ENCODE measurements at regions not wholly inside any gene's neighbourhood (a gene's known extent, or its start where the extent isn't known, plus 50 kb on each side); places are given as distances from the start of the nearest gene placed in this dataset.

DNA sequence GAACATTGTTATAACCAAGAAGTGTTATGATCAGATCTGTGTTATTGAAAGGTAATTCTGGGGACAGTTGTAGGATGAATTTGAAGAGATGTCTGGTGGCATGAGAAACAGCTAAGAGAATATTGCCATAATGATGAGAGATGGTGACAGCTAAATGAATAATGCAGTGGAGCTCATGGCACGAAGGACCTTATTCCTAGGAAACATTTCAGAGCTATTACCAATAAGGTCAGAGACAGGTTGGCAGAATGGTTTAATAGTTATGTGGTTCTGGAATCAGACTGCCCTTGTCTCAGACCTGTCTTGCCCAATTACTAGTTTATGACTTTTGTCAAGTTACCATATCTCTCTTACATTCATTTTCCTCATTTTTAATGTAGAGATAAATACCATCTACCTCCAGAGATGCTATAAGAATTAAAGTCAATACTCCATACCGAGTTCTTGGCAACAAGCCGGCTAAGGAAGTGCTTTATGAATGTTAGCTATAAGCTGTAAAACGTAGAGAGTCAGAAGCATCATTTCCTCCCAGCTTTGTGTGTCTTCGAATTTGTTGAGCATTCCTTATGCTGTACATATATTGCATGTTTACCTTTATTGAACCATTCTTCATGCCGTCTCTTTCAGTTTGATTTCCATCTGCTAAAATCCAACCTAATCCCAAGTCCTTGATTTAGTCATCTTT lies 73.6 kb upstream of the COL5A2 start:
- no peaks in the 10 kb centered on the region for H3K79me2 ChIP-seq (ENCODE audit: control insufficient read depth, insufficient read depth, low read length)
- H3K4me2 ChIP-seq (replicated peaks; ENCODE audit: low read depth, low read length, poor library complexity, severe bottlenecking): no peak overlapping the region
- no peak overlapping the region for H3K4me3 Mint-ChIP-seq
- H3K9me3 Mint-ChIP-seq (ENCODE audit: insufficient read depth): no peaks in the 10 kb centered on the region
- POLR2A ChIA-PET: no interaction called here
- no peaks in the 10 kb centered on the region for H4K20me1 ChIP-seq (ENCODE audit: control insufficient read depth, insufficient read depth, low read length, poor library complexity, severe bottlenecking)
- H3K4me1 ChIP-seq (ENCODE audit: control insufficient read depth in 2 of 2, insufficient read depth in 2 of 2, low read length in 2 of 2): no peaks in the 10 kb centered on the region
- DNase-seq (no peak), ATAC-seq (ENCODE audit: low read depth) (no peak)
- H3K27me3 ChIP-seq (replicated peaks in 1 of 4; ENCODE audit: control extremely low read depth in 1 of 4, control insufficient read depth in 3 of 4, insufficient read depth in 4 of 4, low read length in 3 of 4): no peaks in the 10 kb centered on the region
- H3K27me3 Mint-ChIP-seq: no peaks in the 10 kb centered on the region
- no peaks in the 10 kb centered on the region for H3K36me3 ChIP-seq (replicated peaks in 1 of 2; ENCODE audit: control extremely low read depth in 1 of 2, control insufficient read depth in 1 of 2, extremely low read depth in 1 of 2, insufficient read depth in 2 of 2, low read length in 1 of 2)
- H3K4me3 ChIP-seq (ENCODE audit: control extremely low read depth in 1 of 5, extremely low read depth in 1 of 5, insufficient read depth in 1 of 5, low read depth in 2 of 5, low read length in 4 of 5): no peak overlapping the region
- intact Hi-C loops (cut with micrococcal nuclease): no loop called here
- CTCF ChIA-PET: no interaction called here
- no peak overlapping the region for H2AFZ ChIP-seq (ENCODE audit: insufficient read depth, low read depth, low read length, poor library complexity, severe bottlenecking)
- no peak overlapping the region for H3K9ac ChIP-seq (ENCODE audit: low read length)
- H3K27ac Mint-ChIP-seq: no peak overlapping the region
- H3K9me3 ChIP-seq (ENCODE audit: control extremely low read depth in 1 of 3, control insufficient read depth in 2 of 3, insufficient read depth in 1 of 3, low read length in 2 of 3): no peaks in the 10 kb centered on the region
- H3K27ac ChIP-seq (ENCODE audit: low read length in 2 of 2): no peak overlapping the region
- no peak for TF ChIP-seq EZH2 (IDR thresholded peaks at IDR 0.05; ENCODE audit: borderline replicate concordance, insufficient read depth, low read depth, low read length, poor library complexity, severe bottlenecking)
- TF ChIP-seq, protein P1, sequence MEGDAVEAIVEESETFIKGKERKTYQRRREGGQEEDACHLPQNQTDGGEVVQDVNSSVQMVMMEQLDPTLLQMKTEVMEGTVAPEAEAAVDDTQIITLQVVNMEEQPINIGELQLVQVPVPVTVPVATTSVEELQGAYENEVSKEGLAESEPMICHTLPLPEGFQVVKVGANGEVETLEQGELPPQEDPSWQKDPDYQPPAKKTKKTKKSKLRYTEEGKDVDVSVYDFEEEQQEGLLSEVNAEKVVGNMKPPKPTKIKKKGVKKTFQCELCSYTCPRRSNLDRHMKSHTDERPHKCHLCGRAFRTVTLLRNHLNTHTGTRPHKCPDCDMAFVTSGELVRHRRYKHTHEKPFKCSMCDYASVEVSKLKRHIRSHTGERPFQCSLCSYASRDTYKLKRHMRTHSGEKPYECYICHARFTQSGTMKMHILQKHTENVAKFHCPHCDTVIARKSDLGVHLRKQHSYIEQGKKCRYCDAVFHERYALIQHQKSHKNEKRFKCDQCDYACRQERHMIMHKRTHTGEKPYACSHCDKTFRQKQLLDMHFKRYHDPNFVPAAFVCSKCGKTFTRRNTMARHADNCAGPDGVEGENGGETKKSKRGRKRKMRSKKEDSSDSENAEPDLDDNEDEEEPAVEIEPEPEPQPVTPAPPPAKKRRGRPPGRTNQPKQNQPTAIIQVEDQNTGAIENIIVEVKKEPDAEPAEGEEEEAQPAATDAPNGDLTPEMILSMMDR (IDR thresholded peaks at IDR 0.05): no peak
- WGBS (ENCODE audit: insufficient coverage): no CpG with 5 or more reads among the region's 6 CpGs
- H3K4me1 Mint-ChIP-seq: no peaks in the 10 kb centered on the region

DNA sequence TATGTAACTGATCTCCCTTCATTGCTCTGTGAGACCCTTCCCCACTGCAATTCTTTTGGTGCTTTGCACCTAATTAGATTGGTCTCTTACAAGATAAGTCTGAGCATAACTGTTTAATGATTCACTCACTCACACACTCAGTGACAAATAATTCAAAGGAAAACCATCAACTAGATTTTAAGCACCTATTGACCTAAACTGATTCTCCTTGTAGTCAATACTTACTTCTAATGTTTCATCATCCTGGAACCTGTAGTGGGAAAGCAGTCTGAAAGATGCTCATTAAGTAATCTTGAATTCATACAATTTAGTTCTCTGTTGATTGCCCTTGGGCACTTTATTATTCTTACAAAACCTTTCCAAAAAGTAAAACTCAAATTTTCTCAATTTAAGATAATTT lies 74.3 kb upstream of the COL5A2 start:
- Histone ChIP-seq H3K79me2 (ENCODE audit: control insufficient read depth, insufficient read depth, low read length) (no peaks in the 10 kb centered on the region), H4K20me1 (ENCODE audit: control insufficient read depth, insufficient read depth, low read length, poor library complexity, severe bottlenecking) (no peaks in the 10 kb centered on the region), H3K4me3 (ENCODE audit: control extremely low read depth in 1 of 5, extremely low read depth in 1 of 5, insufficient read depth in 1 of 5, low read depth in 2 of 5, low read length in 4 of 5) (no peak overlapping the region), H3K27me3 (replicated peaks in 1 of 4; ENCODE audit: control extremely low read depth in 1 of 4, control insufficient read depth in 3 of 4, insufficient read depth in 4 of 4, low read length in 3 of 4) (no peaks in the 10 kb centered on the region), H3K4me1 (ENCODE audit: control insufficient read depth in 2 of 2, insufficient read depth in 2 of 2, low read length in 2 of 2) (no peaks in the 10 kb centered on the region), H3K36me3 (replicated peaks in 1 of 2; ENCODE audit: control extremely low read depth in 1 of 2, control insufficient read depth in 1 of 2, extremely low read depth in 1 of 2, insufficient read depth in 2 of 2, low read length in 1 of 2) (no peaks in the 10 kb centered on the region), H3K27ac (ENCODE audit: low read length in 2 of 2) (no peak overlapping the region), H3K4me2 (replicated peaks; ENCODE audit: low read depth, low read length, poor library complexity, severe bottlenecking) (no peak overlapping the region), H3K9ac (ENCODE audit: low read length) (no peak overlapping the region), H3K9me3 (ENCODE audit: control extremely low read depth in 1 of 3, control insufficient read depth in 2 of 3, insufficient read depth in 1 of 3, low read length in 2 of 3) (no peaks in the 10 kb centered on the region), H2AFZ (ENCODE audit: insufficient read depth, low read depth, low read length, poor library complexity, severe bottlenecking) (no peak overlapping the region)
- Mint-ChIP-seq H3K4me1 (no peaks in the 10 kb centered on the region), H3K27ac (no peak overlapping the region), H3K27me3 (no peaks in the 10 kb centered on the region), H3K9me3 (ENCODE audit: insufficient read depth) (no peaks in the 10 kb centered on the region), H3K4me3 (no peak overlapping the region)
- ATAC-seq (ENCODE audit: low read depth) (no peak), DNase-seq (no peak)
- intact Hi-C loops (cut with micrococcal nuclease): no loop called here
- POLR2A ChIA-PET: no interaction called here
- CTCF ChIA-PET: no interaction called here
- TF ChIP-seq EZH2 (IDR thresholded peaks at IDR 0.05; ENCODE audit: borderline replicate concordance, insufficient read depth, low read depth, low read length, poor library complexity, severe bottlenecking): no peak
